ENCODE measurements at regions not wholly inside any gene's neighbourhood (a gene's known extent, or its start where the extent isn't known, plus 50 kb on each side); places are given as distances from the start of the nearest gene placed in this dataset.

- no peak for DNase-seq
Measured at GRCh38 chr4:167509551-167509950, 275.3 kb upstream of the SPOCK3 start.

- DNase-seq: no peak
Measured at GRCh38 chr4:167524091-167524490, 289.8 kb upstream of the SPOCK3 start.

GRCh38 chr4:167537761-167538160 is 303.5 kb upstream of the SPOCK3 start:
- DNase-seq: no peak

- DNase-seq: no peak
Measured at GRCh38 chr4:167541286-167541685, 307.0 kb upstream of the SPOCK3 start.

- DNase-seq: no peak
Measured at GRCh38 chr4:167544391-167544790, 310.1 kb upstream of the SPOCK3 start.

- DNase-seq: no peak
Measured at GRCh38 chr4:167550021-167550420, 315.7 kb upstream of the SPOCK3 start.

- no peak for DNase-seq
Measured at GRCh38 chr4:167555338-167556022, 321.2 kb upstream of the SPOCK3 start.

GRCh38 chr4:167578906-167579305 is 344.6 kb upstream of the SPOCK3 start:
- DNase-seq: no peak

GRCh38 chr4:167581449-167581965 is 347.2 kb upstream of the SPOCK3 start:
- DNase-seq: no peak

- DNase-seq: no peak
Measured at GRCh38 chr4:167587361-167587760, 353.1 kb upstream of the SPOCK3 start.

GRCh38 chr4:167595898-167596297 is 361.6 kb upstream of the SPOCK3 start:
- DNase-seq: no peak

GRCh38 chr4:167602157-167602556 is 367.9 kb upstream of the SPOCK3 start:
- DNase-seq: no peak

GRCh38 chr4:167606551-167606950 is 372.3 kb upstream of the SPOCK3 start:
- no peak for DNase-seq

GRCh38 chr4:167613381-167613780 is 379.1 kb upstream of the SPOCK3 start:
- DNase-seq: no peak

- DNase-seq: no peak
Measured at GRCh38 chr4:167614866-167615265, 380.6 kb upstream of the SPOCK3 start.

GRCh38 chr4:167616476-167616875 is 382.2 kb upstream of the SPOCK3 start:
- no peak for DNase-seq

GRCh38 chr4:167622481-167623240 is 388.4 kb upstream of the SPOCK3 start:
- DNase-seq: peak; percentile 20

GRCh38 chr4:167623241-167623572 is 388.9 kb upstream of the SPOCK3 start:
- DNase-seq: no peak

- DNase-seq: no peak
Measured at GRCh38 chr4:167629272-167629671, 395.0 kb upstream of the SPOCK3 start.

GRCh38 chr4:167642250-167642649 is 408.0 kb upstream of the SPOCK3 start:
- DNase-seq: no peak

- DNase-seq: no peak
Measured at GRCh38 chr4:167645358-167645757, 411.1 kb upstream of the SPOCK3 start.

- DNase-seq: no peak
Measured at GRCh38 chr4:167652267-167652666, 418.0 kb upstream of the SPOCK3 start.

GRCh38 chr4:167688660-167689142 is 403.6 kb upstream of the ANXA10 start:
- DNase-seq: no peak

- DNase-seq: no peak
Measured at GRCh38 chr4:167702391-167702790, 389.9 kb upstream of the ANXA10 start.

Measured in SHP77 treated with DMSO at 0.1 percent for 48 hours (cell line).